Caco-2 (cell line): ENCODE measurements at regions not wholly inside any gene's neighbourhood (a gene's known extent, or its start where the extent isn't known, plus 50 kb on each side); places are given as distances from the start of the nearest gene placed in this dataset.

Experiments used
- BruUV-seq: library from RNA; stranded (reverse); fragments of 400-500 nt; replicated peaks from 2 replicates; lab custom pipeline; 2021; lab: Mats Ljungman, UMichigan
- CTCF ChIA-PET: fragments of 300-600 bp; sonication (Branson Sonifier 250); formaldehyde crosslinking; loops from one replicate; lab custom pipeline; 2022; ENCODE audit warnings: antibody characterized with exemption; lab: Charles Lee
- POLR2A ChIA-PET: fragments of 300-600 bp; sonication (Branson Sonifier 250); formaldehyde crosslinking; loops from one replicate; lab custom pipeline; 2022; ENCODE audit warnings: antibody characterized with exemption; lab: Charles Lee
- DNase-seq, 2 experiments: peaks; one replicate each; pipeline versions ENCODE4 v3.0.0 to v3.0.0-alpha.2; 2020 to 2022
- H3K27me3 ChIP-seq: replicated peaks from 2 replicates; pipeline ENCODE4 v1.6.0; 2011; ENCODE audit warnings: low read length; ENCODE audit not compliant: control insufficient read depth, insufficient read depth
- H3K36me3 ChIP-seq: 2 replicates; pipeline ENCODE4 v1.5.1; 2011; ENCODE audit warnings: low read length; ENCODE audit not compliant: control insufficient read depth, insufficient read depth
- H3K4me1 ChIP-seq: fragments of 250-450 bp; sonication (Bioruptor Pico); 2 replicates; pipeline ENCODE4 v1.5.1; 2020; ENCODE audit warnings: mild to moderate bottlenecking
- H3K4me3 ChIP-seq: 2 replicates; pipeline ENCODE4 v1.5.1; 2011; ENCODE audit warnings: low read depth, mild to moderate bottlenecking, control low read depth, low read length
- H3K9me3 ChIP-seq: fragments of 250-450 bp; sonication (Bioruptor Pico); 2 replicates; pipeline ENCODE4 v1.5.1; 2020; ENCODE audit warnings: mild to moderate bottlenecking, moderate library complexity
- H3K27ac Mint-ChIP-seq: one replicate; pipeline ENCODE4 v1.8.0; 2022; ENCODE audit warnings: mixed read lengths; ENCODE audit not compliant: unreplicated experiment
- H3K27me3 Mint-ChIP-seq: one replicate; pipeline ENCODE4 v1.8.0; 2022; ENCODE audit warnings: mixed read lengths; ENCODE audit not compliant: insufficient read depth, unreplicated experiment
- H3K36me3 Mint-ChIP-seq: one replicate; pipeline ENCODE4 v1.8.0; 2022; ENCODE audit warnings: mild to moderate bottlenecking, mixed read lengths; ENCODE audit not compliant: insufficient read depth, unreplicated experiment
- H3K4me1 Mint-ChIP-seq: one replicate; pipeline ENCODE4 v1.8.0; 2022; ENCODE audit warnings: low read depth, mixed read lengths; ENCODE audit not compliant: unreplicated experiment
- H3K4me3 Mint-ChIP-seq: one replicate; pipeline ENCODE4 v1.8.0; 2022; ENCODE audit warnings: mild to moderate bottlenecking, moderate library complexity, mixed read lengths; ENCODE audit not compliant: unreplicated experiment
- H3K9me3 Mint-ChIP-seq: one replicate; pipeline ENCODE4 v1.8.0; 2022; ENCODE audit warnings: mixed read lengths; ENCODE audit not compliant: unreplicated experiment
- CTCF ChIP-seq, 2 experiments: fragments of 200-600 bp in 1 of 2; IDR thresholded peaks; 1 replicate in 1 of 2; 2 replicates in 1 of 2; pipeline versions ENCODE4 v1.5.1 to v1.8.0; 2011 to 2022; ENCODE audit warnings: antibody characterized with exemption in 1 of 2, control low read depth in 1 of 2, inconsistent platforms in 1 of 2, low read depth in 1 of 2, low read length in 1 of 2, mild to moderate bottlenecking in 1 of 2, moderate library complexity in 1 of 2; ENCODE audit not compliant: insufficient read depth in 1 of 2, severe bottlenecking in 1 of 2, unreplicated experiment in 1 of 2
- intact Hi-C: fragments of 100-400 bp; cut with micrococcal nuclease; formaldehyde crosslinking; loops from one replicate; pipeline ENCODE4 v1.10.0; 2022; ENCODE audit not compliant: unreplicated experiment

DNA sequence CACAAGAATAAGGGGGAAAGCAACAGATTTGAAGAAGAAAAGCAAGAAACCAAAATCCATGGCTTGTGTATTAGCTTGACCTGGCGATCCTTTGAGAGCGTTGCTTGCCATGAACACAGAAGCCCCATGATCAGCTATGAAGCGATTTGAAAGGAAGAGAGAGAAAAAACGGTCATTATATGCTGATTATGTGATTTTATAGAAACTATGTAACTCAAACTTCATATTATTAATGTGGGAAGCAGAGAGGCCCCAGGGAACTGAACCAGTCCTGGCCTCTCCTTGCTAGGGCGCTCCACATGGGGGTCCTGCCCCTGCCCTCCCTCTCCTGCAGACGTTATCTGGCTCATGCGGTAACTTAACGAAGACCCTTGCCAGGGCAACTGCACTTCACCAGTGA is 306.1 kb upstream of the ADARB2 start:
- no peaks in the 10 kb centered on the region for H3K9me3 ChIP-seq
- POLR2A ChIA-PET = no interaction called here

GRCh38 chr10:2038036-2038435 is 300.7 kb upstream of the ADARB2 start:
- POLR2A ChIA-PET = no interaction called here
- no peak overlapping the region for H3K4me3 ChIP-seq

More for the DNA sequence above, 306.1 kb upstream of the ADARB2 start:
- DNase-seq = no peak
- intact Hi-C loops = no loop called here
- Mint-ChIP-seq H3K36me3 (no peaks in the 10 kb centered on the region), H3K27me3 (no peaks in the 10 kb centered on the region), H3K27ac (no peak overlapping the region), H3K4me3 (no peak overlapping the region), H3K9me3 (no peaks in the 10 kb centered on the region), H3K4me1 (no peaks in the 10 kb centered on the region)
- CTCF ChIA-PET = no interaction called here
- no peaks in the 10 kb centered on the region for H3K27me3 ChIP-seq
- H3K4me3 ChIP-seq = no peak overlapping the region
- BruUV-seq = no TSS peak
- no peak for TF ChIP-seq CTCF (IDR thresholded peaks at IDR 0.05; ENCODE audit: insufficient read depth in 1 of 2, low read depth in 1 of 2, low read length in 1 of 2, severe bottlenecking in 1 of 2, unreplicated experiment in 1 of 2)
- no peaks in the 10 kb centered on the region for H3K36me3 ChIP-seq
- no peaks in the 10 kb centered on the region; the same call in 1 of the 2 replicates for H3K4me1 ChIP-seq

GRCh38 chr10:2037246-2037645 is 299.9 kb upstream of the ADARB2 start:
- no peaks in the 10 kb centered on the region for H3K4me1 ChIP-seq
- no peak for DNase-seq
- H3K4me1 Mint-ChIP-seq = no peaks in the 10 kb centered on the region
- no peaks in the 10 kb centered on the region for H3K9me3 Mint-ChIP-seq
- no peak overlapping the region for H3K4me3 Mint-ChIP-seq
- no peaks in the 10 kb centered on the region for H3K9me3 ChIP-seq
- peaks cover 3% of the 10 kb centered on the region for H3K27me3 Mint-ChIP-seq
- POLR2A ChIA-PET = no interaction called here
- H3K4me3 ChIP-seq = no peak overlapping the region
- CTCF ChIA-PET = no interaction called here
- no peak for TF ChIP-seq CTCF (IDR thresholded peaks at IDR 0.05; ENCODE audit: insufficient read depth in 1 of 2, low read depth in 1 of 2, low read length in 1 of 2, severe bottlenecking in 1 of 2, unreplicated experiment in 1 of 2)
- H3K27me3 ChIP-seq = no peaks in the 10 kb centered on the region
- H3K36me3 Mint-ChIP-seq = no peaks in the 10 kb centered on the region
- H3K36me3 ChIP-seq = no peaks in the 10 kb centered on the region
- intact Hi-C loops = no loop called here
- BruUV-seq = no TSS peak
- no peak overlapping the region for H3K27ac Mint-ChIP-seq

More at GRCh38 chr10:2038036-2038435, 300.7 kb upstream of the ADARB2 start:
- no TSS peak for BruUV-seq
- Mint-ChIP-seq H3K36me3 (no peaks in the 10 kb centered on the region), H3K9me3 (no peaks in the 10 kb centered on the region), H3K4me1 (no peaks in the 10 kb centered on the region), H3K4me3 (no peak overlapping the region), H3K27me3 (no peaks in the 10 kb centered on the region), H3K27ac (no peak overlapping the region)
- no peak for TF ChIP-seq CTCF (IDR thresholded peaks at IDR 0.05; ENCODE audit: insufficient read depth in 1 of 2, low read depth in 1 of 2, low read length in 1 of 2, severe bottlenecking in 1 of 2, unreplicated experiment in 1 of 2)
- Histone ChIP-seq H3K27me3 (no peaks in the 10 kb centered on the region), H3K9me3 (no peaks in the 10 kb centered on the region), H3K36me3 (no peaks in the 10 kb centered on the region), H3K4me1 (no peaks in the 10 kb centered on the region)
- DNase-seq = no peak
- CTCF ChIA-PET = no interaction called here
- intact Hi-C loops = no loop called here
